Adipocyte (in vitro differentiated cells): ENCODE measurements at regions not wholly inside any gene's neighbourhood (a gene's known extent, or its start where the extent isn't known, plus 50 kb on each side); places are given as distances from the start of the nearest gene placed in this dataset.
"Not testable (repeated sequence)": the region's sequence is repeated elsewhere in the genome, so short reads cannot be mapped to it uniquely, and the experiment has no call there.

ENCODE experiments used
- DNase-seq: peaks from one replicate; pipeline ENCODE4 v3.0.0-alpha.2; 2015; ENCODE audit warnings: low read depth
- H3K27me3 ChIP-seq: replicated peaks from 2 replicates; pipeline ENCODE4 v1.7.0; 2013; ENCODE audit warnings: mild to moderate bottlenecking, low read length, moderate library complexity; ENCODE audit not compliant: control insufficient read depth, insufficient read depth
- H3K36me3 ChIP-seq: 2 replicates; pipeline ENCODE4 v1.7.0; 2013; ENCODE audit warnings: low read length, mild to moderate bottlenecking, moderate library complexity; ENCODE audit not compliant: control insufficient read depth, insufficient read depth, severe bottlenecking
- H3K4me1 ChIP-seq: 2 replicates; pipeline ENCODE4 v1.7.0; 2013; ENCODE audit warnings: mild to moderate bottlenecking, low read length, moderate library complexity; ENCODE audit not compliant: control insufficient read depth, insufficient read depth
- H3K4me3 ChIP-seq: 2 replicates; pipeline ENCODE4 v1.7.0; 2013; ENCODE audit warnings: mild to moderate bottlenecking, low read length, moderate library complexity
- H3K9ac ChIP-seq: 2 replicates; pipeline ENCODE4 v1.7.0; 2013; ENCODE audit warnings: mild to moderate bottlenecking, low read length, moderate library complexity
- H3K9me3 ChIP-seq: 2 replicates; pipeline ENCODE4 v1.7.0; 2013; ENCODE audit warnings: mild to moderate bottlenecking, low read length, moderate library complexity; ENCODE audit not compliant: control insufficient read depth

- Histone ChIP-seq H3K4me1 (no peaks in the 10 kb centered on the region), H3K9ac (no peak overlapping the region), H3K4me3 (no peak overlapping the region), H3K36me3 (no peaks in the 10 kb centered on the region), H3K27me3 (no peaks in the 10 kb centered on the region), H3K9me3 (no peaks in the 10 kb centered on the region)
- DNase-seq, result no peak
Observed at GRCh38 chr6:15096894-15097837, 148.7 kb upstream of the JARID2 start.

GRCh38 chr6:15101130-15101529 is 144.7 kb upstream of the JARID2 start:
- Histone ChIP-seq H3K36me3 (no peaks in the 10 kb centered on the region), H3K27me3 (peaks cover 6% of the 10 kb centered on the region), H3K9me3 (peaks cover 1% of the 10 kb centered on the region), H3K4me1 (no peaks in the 10 kb centered on the region), H3K4me3 (no peak overlapping the region), H3K9ac (no peak overlapping the region)
- DNase-seq, result no peak

GRCh38 chr6:15102241-15102640 is 143.6 kb upstream of the JARID2 start:
- DNase-seq, result no peak
- H3K27me3 ChIP-seq, result peaks cover 6% of the 10 kb centered on the region
- no peaks in the 10 kb centered on the region for H3K4me1 ChIP-seq
- H3K9me3 ChIP-seq, result peaks cover 5% of the 10 kb centered on the region
- H3K36me3 ChIP-seq, result no peaks in the 10 kb centered on the region
- H3K4me3 ChIP-seq, result no peak overlapping the region
- no peak overlapping the region for H3K9ac ChIP-seq

GRCh38 chr6:15106958-15107643 is 138.8 kb upstream of the JARID2 start:
- no peak for DNase-seq
- H3K4me3 ChIP-seq, result no peak overlapping the region
- peaks cover 18% of the 10 kb centered on the region for H3K4me1 ChIP-seq
- peaks cover 6% of the 10 kb centered on the region for H3K27me3 ChIP-seq
- peaks cover 5% of the 10 kb centered on the region for H3K9me3 ChIP-seq
- no peak overlapping the region for H3K9ac ChIP-seq
- H3K36me3 ChIP-seq, result no peaks in the 10 kb centered on the region

GRCh38 chr6:15107644-15108382 is 138.1 kb upstream of the JARID2 start:
- no peaks in the 10 kb centered on the region for H3K36me3 ChIP-seq
- DNase-seq, result no peak
- H3K4me1 ChIP-seq, result peaks cover 18% of the 10 kb centered on the region
- H3K9me3 ChIP-seq, result peaks cover 5% of the 10 kb centered on the region
- H3K4me3 ChIP-seq, result no peak overlapping the region
- no peak overlapping the region for H3K9ac ChIP-seq
- H3K27me3 ChIP-seq, result peaks cover 6% of the 10 kb centered on the region

- Histone ChIP-seq H3K9ac (no peak overlapping the region), H3K9me3 (peaks cover 5% of the 10 kb centered on the region)
Observed at GRCh38 chr6:15108383-15108715, 137.5 kb upstream of the JARID2 start.

GRCh38 chr6:15109338-15110090 is 136.4 kb upstream of the JARID2 start:
- Histone ChIP-seq H3K36me3 (no peaks in the 10 kb centered on the region), H3K9ac (no peak overlapping the region), H3K4me3 (no peak overlapping the region), H3K9me3 (peaks cover 5% of the 10 kb centered on the region), H3K4me1 (peaks cover 18% of the 10 kb centered on the region), H3K27me3 (no peaks in the 10 kb centered on the region)
- DNase-seq, result peak; percentile 2

More at GRCh38 chr6:15108383-15108715, 137.5 kb upstream of the JARID2 start:
- Histone ChIP-seq H3K4me1 (peaks cover 18% of the 10 kb centered on the region), H3K4me3 (no peak overlapping the region), H3K36me3 (no peaks in the 10 kb centered on the region), H3K27me3 (peaks cover 6% of the 10 kb centered on the region)
- DNase-seq, result no peak

GRCh38 chr6:15110726-15111354 is 135.0 kb upstream of the JARID2 start:
- Histone ChIP-seq H3K9ac (no peak overlapping the region), H3K36me3 (no peaks in the 10 kb centered on the region), H3K27me3 (no peaks in the 10 kb centered on the region), H3K4me3 (no peak overlapping the region), H3K4me1 (peaks cover 25% of the 10 kb centered on the region), H3K9me3 (peaks cover 5% of the 10 kb centered on the region)
- DNase-seq, result no peak

- H3K4me3 ChIP-seq, H3K27me3 ChIP-seq, H3K9me3 ChIP-seq, H3K36me3 ChIP-seq, DNase-seq, H3K9ac ChIP-seq: not testable (repeated sequence)
- peaks cover 25% of the 10 kb centered on the region for H3K4me1 ChIP-seq
Observed at GRCh38 chr6:15111576-15111975, 134.3 kb upstream of the JARID2 start.

GRCh38 chr6:15113587-15113986 is 132.3 kb upstream of the JARID2 start:
- no peak overlapping the region for H3K9ac ChIP-seq
- H3K4me3 ChIP-seq, result no peak overlapping the region
- H3K9me3 ChIP-seq, result no peaks in the 10 kb centered on the region
- no peaks in the 10 kb centered on the region for H3K27me3 ChIP-seq
- DNase-seq, result no peak
- H3K36me3 ChIP-seq, result no peaks in the 10 kb centered on the region
- H3K4me1 ChIP-seq, result peaks cover 24% of the 10 kb centered on the region
